OCI-LY3 (cell line): ENCODE measurements at regions not wholly inside any gene's neighbourhood (a gene's known extent, or its start where the extent isn't known, plus 50 kb on each side); places are given as distances from the start of the nearest gene placed in this dataset.

Experiments
- H2AFZ ChIP-seq: fragments of 200-600, 300-600 bp; shearing (Covaris generic); 2 replicates; pipeline ENCODE4 v1.6.0; 2014; ENCODE audit warnings: antibody characterized with exemption, low read depth, low read length
- H3K27ac ChIP-seq: fragments of 200-600, 300-600 bp; sonication (generic); 2 replicates; pipeline ENCODE4 v1.5.1; 2014; ENCODE audit warnings: mild to moderate bottlenecking, low read length, moderate library complexity, mixed read lengths
- H3K27me3 ChIP-seq: fragments of 200-600, 300-600 bp; sonication (generic); 2 replicates; pipeline ENCODE4 v1.6.1; 2014; ENCODE audit warnings: low read depth, low read length, mixed read lengths
- H3K36me3 ChIP-seq: fragments of 200-600, 300-600 bp; sonication (generic); replicated peaks from 2 replicates; pipeline ENCODE3; 2014; ENCODE audit warnings: low read depth, low read length, mixed read lengths
- H3K4me1 ChIP-seq: fragments of 300-600, 200-600 bp; sonication (generic); 2 replicates; pipeline ENCODE4 v1.6.1; 2014; ENCODE audit warnings: low read length, mixed read lengths
- H3K4me2 ChIP-seq: fragments of 200-600, 300-600 bp; sonication (generic); 2 replicates; pipeline ENCODE4 v1.6.1; 2014; ENCODE audit warnings: low read length, mixed read lengths
- H3K4me3 ChIP-seq: fragments of 300-600, 200-600 bp; sonication (generic); 2 replicates; pipeline ENCODE4 v1.5.1; 2014; ENCODE audit warnings: antibody characterized with exemption, mild to moderate bottlenecking, low read length, moderate library complexity
- H3K79me2 ChIP-seq: fragments of 300-600, 200-600 bp; shearing (Covaris generic); 2 replicates; pipeline ENCODE4 v1.6.1; 2014; ENCODE audit warnings: mild to moderate bottlenecking, low read length, mixed read lengths
- H3K9ac ChIP-seq: fragments of 300-600, 200-600 bp; shearing (Covaris generic); 2 replicates; pipeline ENCODE4 v1.6.0; 2014; ENCODE audit warnings: mild to moderate bottlenecking, low read length, moderate library complexity
- H3K9me3 ChIP-seq: fragments of 200-600, 300-600 bp; shearing (Covaris generic); 2 replicates; pipeline ENCODE4 v1.6.1; 2014; ENCODE audit warnings: low read length, mixed read lengths; ENCODE audit not compliant: insufficient read depth
- H4K20me1 ChIP-seq: fragments of 200-600, 300-600 bp; sonication (generic); 2 replicates; pipeline ENCODE4 v1.6.1; 2016; ENCODE audit warnings: low read length, mixed read lengths; ENCODE audit not compliant: insufficient read depth
- EZH2phosphoT487 ChIP-seq: fragments of 200-600 bp; shearing (Covaris generic); IDR thresholded peaks from 2 replicates; pipeline ENCODE4 v1.6.1; 2018; ENCODE audit warnings: antibody characterized with exemption, mixed run types, low read depth
- TF ChIP-seq, protein P1 (sequence below): fragments of 200-600, 300-600 bp; sonication (generic); IDR thresholded peaks from 2 replicates; pipeline ENCODE4 v1.5.1; 2014; ENCODE audit warnings: antibody characterized with exemption, low read length, low read depth

DNA sequence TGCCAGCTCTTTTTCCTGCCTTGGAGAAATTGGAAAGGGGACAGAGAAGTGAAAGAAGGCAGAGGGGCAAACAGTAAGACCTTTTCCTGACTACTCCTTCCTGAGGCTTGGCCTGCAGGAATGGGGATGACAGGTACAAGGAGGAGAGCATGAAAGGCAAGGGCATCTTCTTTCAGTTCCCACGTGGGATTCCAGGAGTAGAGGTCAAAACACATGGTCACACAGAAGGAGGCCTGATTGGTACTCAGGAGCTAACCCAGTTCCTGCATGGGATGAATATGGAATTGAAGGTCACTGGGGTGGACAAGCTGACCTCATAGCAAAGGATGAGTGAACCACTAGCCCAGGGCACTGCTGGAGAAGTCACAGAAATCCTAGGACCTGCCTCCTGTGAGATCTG is 112.5 kb upstream of the ZNF366 start:
- Histone ChIP-seq H3K9me3 (no peaks in the 10 kb centered on the region), H3K27ac (no peak overlapping the region), H2AFZ (no peak overlapping the region), H3K36me3 (no peaks in the 10 kb centered on the region), H3K4me1 (no peaks in the 10 kb centered on the region), H3K9ac (no peak overlapping the region), H3K4me2 (no peak overlapping the region), H3K4me3 (no peak overlapping the region), H3K79me2 (no peaks in the 10 kb centered on the region), H3K27me3 (no peaks in the 10 kb centered on the region), H4K20me1 (no peaks in the 10 kb centered on the region)
- TF ChIP-seq, protein P1, sequence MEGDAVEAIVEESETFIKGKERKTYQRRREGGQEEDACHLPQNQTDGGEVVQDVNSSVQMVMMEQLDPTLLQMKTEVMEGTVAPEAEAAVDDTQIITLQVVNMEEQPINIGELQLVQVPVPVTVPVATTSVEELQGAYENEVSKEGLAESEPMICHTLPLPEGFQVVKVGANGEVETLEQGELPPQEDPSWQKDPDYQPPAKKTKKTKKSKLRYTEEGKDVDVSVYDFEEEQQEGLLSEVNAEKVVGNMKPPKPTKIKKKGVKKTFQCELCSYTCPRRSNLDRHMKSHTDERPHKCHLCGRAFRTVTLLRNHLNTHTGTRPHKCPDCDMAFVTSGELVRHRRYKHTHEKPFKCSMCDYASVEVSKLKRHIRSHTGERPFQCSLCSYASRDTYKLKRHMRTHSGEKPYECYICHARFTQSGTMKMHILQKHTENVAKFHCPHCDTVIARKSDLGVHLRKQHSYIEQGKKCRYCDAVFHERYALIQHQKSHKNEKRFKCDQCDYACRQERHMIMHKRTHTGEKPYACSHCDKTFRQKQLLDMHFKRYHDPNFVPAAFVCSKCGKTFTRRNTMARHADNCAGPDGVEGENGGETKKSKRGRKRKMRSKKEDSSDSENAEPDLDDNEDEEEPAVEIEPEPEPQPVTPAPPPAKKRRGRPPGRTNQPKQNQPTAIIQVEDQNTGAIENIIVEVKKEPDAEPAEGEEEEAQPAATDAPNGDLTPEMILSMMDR: no peak
- no peak for TF ChIP-seq EZH2phosphoT487

GRCh38 chr5:72619251-72619650 is 112.0 kb upstream of the ZNF366 start:
- no peak overlapping the region for H3K4me2 ChIP-seq
- no peak overlapping the region for H2AFZ ChIP-seq
- H3K27me3 ChIP-seq: no peaks in the 10 kb centered on the region
- H3K4me1 ChIP-seq: no peaks in the 10 kb centered on the region
- no peak overlapping the region for H3K4me3 ChIP-seq
- H3K9me3 ChIP-seq: no peaks in the 10 kb centered on the region
- no peak overlapping the region for H3K9ac ChIP-seq
- no peaks in the 10 kb centered on the region for H4K20me1 ChIP-seq
- no peaks in the 10 kb centered on the region for H3K36me3 ChIP-seq
- H3K27ac ChIP-seq: no peak overlapping the region
- H3K79me2 ChIP-seq: no peaks in the 10 kb centered on the region
- TF ChIP-seq, protein P1: no peak
- TF ChIP-seq EZH2phosphoT487: no peak

GRCh38 chr5:72618708-72619107 is 111.5 kb upstream of the ZNF366 start:
- Histone ChIP-seq H3K9me3 (no peaks in the 10 kb centered on the region), H2AFZ (no peak overlapping the region), H4K20me1 (no peaks in the 10 kb centered on the region), H3K4me3 (no peak overlapping the region), H3K9ac (no peak overlapping the region), H3K4me1 (no peaks in the 10 kb centered on the region), H3K4me2 (no peak overlapping the region), H3K27ac (no peak overlapping the region), H3K79me2 (no peaks in the 10 kb centered on the region), H3K36me3 (no peaks in the 10 kb centered on the region), H3K27me3 (no peaks in the 10 kb centered on the region)
- no peak for TF ChIP-seq EZH2phosphoT487
- TF ChIP-seq, protein P1: no peak

DNA sequence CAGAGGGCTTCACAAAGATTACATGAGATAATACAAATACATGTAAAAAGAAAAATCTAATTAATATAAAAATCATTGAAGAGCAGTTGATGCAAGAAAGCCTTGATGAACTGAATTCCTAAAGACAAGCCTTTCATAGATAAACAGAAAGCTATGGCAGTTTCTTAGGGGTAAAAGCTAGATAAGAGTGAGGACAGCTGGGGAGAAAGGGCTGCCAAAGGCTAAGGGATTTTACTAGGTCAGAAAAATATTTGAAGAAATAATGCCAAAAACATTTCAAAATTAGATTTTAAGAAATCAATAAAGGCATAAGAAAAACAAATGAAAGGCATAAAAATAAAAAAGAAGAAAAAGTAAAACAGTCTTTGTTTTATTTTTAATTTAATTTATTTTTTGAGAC is 107.9 kb upstream of the ZNF366 start:
- no peak overlapping the region for H3K4me3 ChIP-seq
- H3K4me2 ChIP-seq: no peak overlapping the region
- H3K27me3 ChIP-seq: no peaks in the 10 kb centered on the region
- H3K4me1 ChIP-seq: no peaks in the 10 kb centered on the region
- H3K79me2 ChIP-seq: no peaks in the 10 kb centered on the region
- H3K27ac ChIP-seq: no peak overlapping the region
- TF ChIP-seq, protein P1: no peak
- no peak for TF ChIP-seq EZH2phosphoT487
- no peak overlapping the region for H3K9ac ChIP-seq
- no peaks in the 10 kb centered on the region for H3K9me3 ChIP-seq
- no peak overlapping the region for H2AFZ ChIP-seq
- H4K20me1 ChIP-seq: no peaks in the 10 kb centered on the region
- H3K36me3 ChIP-seq: no peaks in the 10 kb centered on the region
